GM23248 (cell line): ENCODE measurements at regions not wholly inside any gene's neighbourhood (a gene's known extent, or its start where the extent isn't known, plus 50 kb on each side); places are given as distances from the start of the nearest gene placed in this dataset.
A peak's percentile ranks its signal among the peaks of the same experiment; 100 is the strongest.

ENCODE experiments used
- DNase-seq: peaks from one replicate; pipeline ENCODE4 v3.0.0-alpha.2; 2015
- H2AFZ ChIP-seq: fragments of 200-600 bp; sonication (generic); 2 replicates; pipeline ENCODE4 v1.6.1; 2016; ENCODE audit warnings: antibody characterized with exemption
- H3F3A ChIP-seq: fragments of 200-600 bp; sonication (generic); 2 replicates; pipeline ENCODE4 v1.6.1; 2016; ENCODE audit warnings: mild to moderate bottlenecking, antibody characterized with exemption, mixed run types; ENCODE audit not compliant: insufficient read depth
- H3K27ac ChIP-seq: fragments of 200-600 bp; sonication (generic); 2 replicates; pipeline ENCODE4 v1.5.1; 2016; ENCODE audit warnings: mild to moderate bottlenecking
- H3K27me3 ChIP-seq: fragments of 200-600 bp; sonication (generic); replicated peaks from 2 replicates; pipeline ENCODE4 v1.6.1; 2016; ENCODE audit warnings: mild to moderate bottlenecking; ENCODE audit not compliant: insufficient read depth
- H3K36me3 ChIP-seq: fragments of 200-600 bp; sonication (generic); 2 replicates; pipeline ENCODE4 v1.6.1; 2016; ENCODE audit warnings: low read depth, mild to moderate bottlenecking
- H3K4me1 ChIP-seq: fragments of 200-600 bp; sonication (generic); 2 replicates; pipeline ENCODE4 v1.6.1; 2016; ENCODE audit warnings: mild to moderate bottlenecking; ENCODE audit not compliant: insufficient read depth
- H3K4me2 ChIP-seq: fragments of 200-600 bp; sonication (generic); one replicate; pipeline ENCODE4 v1.6.1; 2016; ENCODE audit warnings: mild to moderate bottlenecking; ENCODE audit not compliant: unreplicated experiment
- H3K4me3 ChIP-seq: fragments of 200-600 bp; sonication (generic); 2 replicates; pipeline ENCODE4 v1.5.1; 2016; ENCODE audit warnings: mild to moderate bottlenecking
- H3K79me2 ChIP-seq: fragments of 200-600 bp; sonication (generic); 2 replicates; pipeline ENCODE4 v1.6.1; 2016; ENCODE audit warnings: mild to moderate bottlenecking; ENCODE audit not compliant: insufficient read depth
- H3K9ac ChIP-seq: fragments of 200-600 bp; sonication (generic); 2 replicates; pipeline ENCODE4 v1.6.1; 2016; ENCODE audit warnings: mild to moderate bottlenecking
- H3K9me2 ChIP-seq: fragments of 200-600 bp; sonication (generic); 2 replicates; pipeline ENCODE4 v1.6.1; 2016; ENCODE audit warnings: mixed run types, mild to moderate bottlenecking, moderate library complexity; ENCODE audit not compliant: insufficient read depth
- H3K9me3 ChIP-seq: fragments of 200-600 bp; sonication (generic); one replicate; pipeline ENCODE4 v1.6.1; 2017; ENCODE audit warnings: low read depth
- H4K20me1 ChIP-seq: fragments of 200-600 bp; sonication (generic); 2 replicates; pipeline ENCODE4 v1.6.0; 2016; ENCODE audit not compliant: insufficient read depth
- EZH2 ChIP-seq: fragments of 200-600 bp; sonication (generic); IDR thresholded peaks from 2 replicates; pipeline ENCODE4 v1.6.1; 2018; ENCODE audit warnings: antibody characterized with exemption, mild to moderate bottlenecking; ENCODE audit not compliant: insufficient read depth, poor library complexity, severe bottlenecking
- EZH2phosphoT487 ChIP-seq: fragments of 200-600 bp; sonication (generic); IDR thresholded peaks from 2 replicates; pipeline ENCODE4 v1.6.1; 2018; ENCODE audit warnings: antibody characterized with exemption, moderate library complexity, mild to moderate bottlenecking, low read depth; ENCODE audit not compliant: insufficient read depth
- WGBS, 2 experiments: methylation state at CpG; one replicate each; pipeline ENCODE4 v1.1.6; 2015 to 2017; ENCODE audit warnings: low lambda C conversion rate in 2 of 2, low coverage in 1 of 2; ENCODE audit errors: missing lambda C conversion rate in 2 of 2; 5-methylcytosine and 5-hydroxymethylcytosine counted together
- in situ Hi-C: fragments of 300-500 bp; cut with MboI; formaldehyde crosslinking; loops from 2 replicates; pipeline ENCODE4 v1.15.0; 2020

DNA sequence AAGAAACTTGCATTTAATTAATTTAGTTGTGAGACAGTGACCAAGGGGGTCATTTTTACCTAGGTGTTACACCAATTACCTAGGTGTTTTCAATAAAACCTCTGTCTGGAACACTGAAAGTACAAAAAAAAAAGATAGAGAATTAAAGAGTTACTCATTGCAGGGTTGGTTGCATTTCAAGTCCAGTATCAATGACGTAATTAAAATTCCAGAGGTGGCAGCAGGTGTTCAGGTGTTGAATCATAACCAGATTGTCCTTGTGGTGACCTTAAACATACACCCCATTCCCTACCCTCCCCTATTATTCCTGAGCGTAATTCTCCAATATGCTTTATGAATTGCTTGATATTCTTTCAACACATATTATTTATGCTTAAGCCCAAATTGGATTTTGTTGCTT is 352.0 kb upstream of the SLC8A1 start:
- H3K27ac ChIP-seq, result no peak overlapping the region
- 40 to 50% methylated on average over 2 of the region's 2 CpGs for WGBS, 2 experiments
- H3K36me3 ChIP-seq, result no peaks in the 10 kb centered on the region
- H3K9me2 ChIP-seq, result no peaks in the 10 kb centered on the region
- H3F3A ChIP-seq, result no peaks in the 10 kb centered on the region
- no peaks in the 10 kb centered on the region for H3K9me3 ChIP-seq
- no peak for DNase-seq
- no peaks in the 10 kb centered on the region for H3K27me3 ChIP-seq
- no peak overlapping the region for H2AFZ ChIP-seq
- no peaks in the 10 kb centered on the region for H4K20me1 ChIP-seq
- H3K9ac ChIP-seq, result no peak overlapping the region
- H3K4me3 ChIP-seq, result no peak overlapping the region
- TF ChIP-seq EZH2 (no peak), EZH2phosphoT487 (no peak)
- no peak overlapping the region for H3K4me2 ChIP-seq
- H3K4me1 ChIP-seq, result no peaks in the 10 kb centered on the region
- H3K79me2 ChIP-seq, result no peaks in the 10 kb centered on the region
- in situ Hi-C loops, result no loop called here

- H3F3A ChIP-seq, result no peaks in the 10 kb centered on the region
- H3K27ac ChIP-seq, result no peak overlapping the region
- no peak for DNase-seq
- H3K9me2 ChIP-seq, result no peaks in the 10 kb centered on the region
- H2AFZ ChIP-seq, result no peak overlapping the region
- no peaks in the 10 kb centered on the region for H3K4me1 ChIP-seq
- no peaks in the 10 kb centered on the region for H3K36me3 ChIP-seq
- no peaks in the 10 kb centered on the region for H4K20me1 ChIP-seq
- H3K79me2 ChIP-seq, result no peaks in the 10 kb centered on the region
- H3K4me3 ChIP-seq, result no peak overlapping the region
- TF ChIP-seq EZH2 (no peak), EZH2phosphoT487 (no peak)
- H3K4me2 ChIP-seq, result no peak overlapping the region
- WGBS, 2 experiments, result 55 to 61% methylated on average over 10 of the region's 10 CpGs
- in situ Hi-C loops, result no loop called here
- H3K9ac ChIP-seq, result no peak overlapping the region
- H3K27me3 ChIP-seq, result no peaks in the 10 kb centered on the region
- H3K9me3 ChIP-seq, result no peaks in the 10 kb centered on the region
These were observed 357.3 kb upstream of the SLC8A1 start for GRCh38 chr2:40809156-40809555.

GRCh38 chr2:40814616-40815015 is 362.7 kb upstream of the SLC8A1 start:
- Histone ChIP-seq H2AFZ (no peak overlapping the region), H3K27ac (no peak overlapping the region), H3K4me2 (no peak overlapping the region), H4K20me1 (no peaks in the 10 kb centered on the region), H3K36me3 (no peaks in the 10 kb centered on the region), H3K4me3 (no peak overlapping the region), H3K9me3 (no peaks in the 10 kb centered on the region), H3K79me2 (no peaks in the 10 kb centered on the region), H3K9ac (no peak overlapping the region), H3K27me3 (no peaks in the 10 kb centered on the region), H3K4me1 (no peaks in the 10 kb centered on the region), H3K9me2 (no peaks in the 10 kb centered on the region), H3F3A (no peaks in the 10 kb centered on the region)
- TF ChIP-seq EZH2phosphoT487 (no peak), EZH2 (no peak)
- in situ Hi-C loops, result no loop called here
- no peak for DNase-seq
- WGBS, 2 experiments, result 28 to 40% methylated on average over 2 of the region's 2 CpGs

DNA sequence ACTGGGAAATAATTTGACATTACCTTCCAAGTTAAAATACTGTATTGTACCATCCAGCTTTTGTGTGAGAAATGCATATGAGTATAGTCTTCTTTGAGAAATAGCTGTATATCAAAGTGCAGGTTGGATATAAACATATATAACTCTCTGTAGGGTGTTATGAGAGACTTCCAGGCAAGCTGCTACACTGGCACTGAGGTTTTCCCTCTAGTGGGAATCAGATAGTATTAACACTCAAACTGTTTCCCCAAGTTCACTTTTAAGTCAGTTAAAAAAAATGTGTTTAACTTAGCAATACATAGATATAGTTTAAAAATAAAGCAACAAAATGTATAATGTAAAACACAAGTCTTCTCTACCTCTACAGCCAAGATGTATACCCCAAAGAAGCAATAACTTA is 368.4 kb upstream of the SLC8A1 start:
- Histone ChIP-seq H3K36me3 (no peaks in the 10 kb centered on the region), H4K20me1 (no peaks in the 10 kb centered on the region), H3K9ac (peak overlapping the region; percentile 48), H3K4me1 (no peaks in the 10 kb centered on the region), H3K27ac (no peak overlapping the region), H2AFZ (peak overlapping the region; percentile 67), H3K4me2 (peak overlapping the region; percentile 63), H3F3A (no peaks in the 10 kb centered on the region), H3K27me3 (no peaks in the 10 kb centered on the region), H3K9me2 (no peaks in the 10 kb centered on the region), H3K4me3 (peak overlapping the region; percentile 62), H3K9me3 (no peaks in the 10 kb centered on the region), H3K79me2 (no peaks in the 10 kb centered on the region)
- peak; percentile 24 for DNase-seq
- in situ Hi-C loops, result no loop called here
- no peak for TF ChIP-seq EZH2phosphoT487
- no peak for TF ChIP-seq EZH2

DNA sequence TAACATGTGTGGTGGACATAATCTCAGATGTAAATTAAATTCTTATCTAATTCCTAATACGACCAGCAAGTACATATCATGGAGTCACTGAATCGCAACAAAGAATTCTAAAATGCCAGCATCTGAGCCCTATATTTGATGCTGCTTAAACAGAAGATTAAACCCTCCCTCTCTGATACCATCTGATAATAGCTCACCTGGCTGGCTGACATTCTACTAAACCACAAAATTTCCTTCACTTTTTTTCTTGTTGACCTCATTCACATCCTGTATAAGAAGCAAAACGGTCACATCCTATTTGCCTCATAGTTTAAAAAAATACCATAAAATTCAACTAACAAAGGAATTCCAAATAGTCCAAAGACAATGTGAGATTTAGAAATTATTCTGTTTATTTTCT is 371.6 kb upstream of the SLC8A1 start:
- H3K4me3 ChIP-seq, result no peak overlapping the region
- no peaks in the 10 kb centered on the region for H4K20me1 ChIP-seq
- H3K9me2 ChIP-seq, result no peaks in the 10 kb centered on the region
- no peak overlapping the region for H2AFZ ChIP-seq
- no peaks in the 10 kb centered on the region for H3K4me1 ChIP-seq
- in situ Hi-C loops, result no loop called here
- TF ChIP-seq EZH2phosphoT487 (no peak), EZH2 (no peak)
- no peaks in the 10 kb centered on the region for H3K36me3 ChIP-seq
- no peaks in the 10 kb centered on the region for H3F3A ChIP-seq
- no peaks in the 10 kb centered on the region for H3K27me3 ChIP-seq
- 52 to 62% methylated on average over 3 of the region's 3 CpGs for WGBS, 2 experiments
- no peak for DNase-seq
- no peak overlapping the region for H3K9ac ChIP-seq
- H3K4me2 ChIP-seq, result no peak overlapping the region
- no peaks in the 10 kb centered on the region for H3K79me2 ChIP-seq
- no peak overlapping the region for H3K27ac ChIP-seq
- H3K9me3 ChIP-seq, result no peaks in the 10 kb centered on the region
